SKM-1 (cell line): ENCODE measurements at regions not wholly inside any gene's neighbourhood (a gene's known extent, or its start where the extent isn't known, plus 50 kb on each side); places are given as distances from the start of the nearest gene placed in this dataset.
"Not testable (repeated sequence)": the region's sequence is repeated elsewhere in the genome, so short reads cannot be mapped to it uniquely, and the experiment has no call there.

Experiments used
- DNase-seq: peaks from one replicate; lab custom pipeline; 2025; ENCODE audit not compliant: unreplicated experiment; lab: John Stamatoyannopoulos, UW

GRCh38 chr6:97885325-97885724, 602.3 kb upstream of the MMS22L start:
- DNase-seq: no peak

- DNase-seq: no peak
Measured at GRCh38 chr6:97885828-97886227, 602.8 kb upstream of the MMS22L start.

GRCh38 chr6:97901531-97901930, 618.5 kb upstream of the MMS22L start:
- no peak for DNase-seq

- no peak for DNase-seq
Measured at GRCh38 chr6:97909380-97909779, 626.4 kb upstream of the MMS22L start.

DNA sequence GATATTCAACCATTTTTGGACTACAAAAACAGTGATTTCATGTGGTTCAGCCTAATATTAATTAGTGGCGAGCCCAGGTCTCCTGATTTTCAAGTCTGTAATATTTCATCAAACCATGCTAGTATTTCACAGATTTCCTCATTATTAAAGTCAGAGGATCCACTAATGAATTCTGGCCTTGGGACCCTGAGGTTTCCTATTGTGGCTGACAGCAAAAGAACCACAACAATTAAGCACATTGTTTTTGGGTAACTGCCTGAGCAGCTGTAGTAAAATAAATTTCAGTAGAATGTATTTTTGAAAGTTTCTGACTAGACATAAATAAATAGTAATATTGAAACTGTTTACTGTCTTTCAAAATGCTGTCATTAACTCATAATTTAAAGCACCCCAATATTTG, 630.7 kb upstream of the MMS22L start:
- DNase-seq: no peak

- no peak for DNase-seq
Measured at GRCh38 chr6:97914912-97915311, 631.9 kb upstream of the MMS22L start.

- no peak for DNase-seq
Measured at GRCh38 chr6:97915537-97915936, 632.5 kb upstream of the MMS22L start.

DNA sequence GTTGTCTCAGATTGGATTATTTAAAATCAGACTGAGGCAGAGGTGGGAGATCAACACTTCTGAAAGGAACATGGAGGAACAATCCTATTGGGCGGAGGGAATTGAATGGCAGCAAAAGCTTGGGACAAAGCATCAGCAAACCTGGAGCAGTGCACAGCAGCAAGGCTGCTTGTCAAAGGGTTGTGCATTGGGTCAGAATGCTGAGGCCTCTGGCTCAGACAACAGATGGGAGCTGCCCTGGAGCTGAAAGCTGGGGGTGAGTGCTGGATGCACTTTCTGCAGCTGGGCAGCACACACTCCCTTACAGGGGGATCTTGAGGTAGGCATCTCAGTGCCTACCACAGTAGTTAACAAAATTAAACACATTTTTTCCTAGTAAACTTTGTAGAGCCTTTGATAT, 634.4 kb upstream of the MMS22L start:
- DNase-seq: no peak

- no peak for DNase-seq
Measured at GRCh38 chr6:97919046-97919445, 636.0 kb upstream of the MMS22L start.

GRCh38 chr6:97919631-97920030, 636.6 kb upstream of the MMS22L start:
- no peak for DNase-seq

DNA sequence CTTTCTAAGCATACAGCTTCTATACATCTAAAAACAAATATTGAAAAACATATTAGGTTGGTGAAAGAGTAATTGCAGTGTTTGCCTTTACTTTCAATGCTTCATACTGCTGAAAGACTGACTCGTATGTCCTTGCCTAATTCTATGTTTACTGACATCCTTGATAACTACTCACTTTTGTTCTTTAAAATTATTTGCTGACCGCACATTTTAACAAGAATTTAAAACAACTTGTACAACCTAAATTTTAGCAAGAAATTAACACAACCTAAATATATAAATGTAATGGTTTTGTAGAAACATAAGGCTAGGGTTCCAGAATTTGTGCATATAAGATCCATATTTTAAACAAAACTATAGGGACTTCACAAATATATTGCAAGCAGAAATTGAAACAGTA, 640.2 kb upstream of the MMS22L start:
- no peak for DNase-seq

- no peak for DNase-seq
Measured at GRCh38 chr6:97925504-97925903, 642.5 kb upstream of the MMS22L start.

DNA sequence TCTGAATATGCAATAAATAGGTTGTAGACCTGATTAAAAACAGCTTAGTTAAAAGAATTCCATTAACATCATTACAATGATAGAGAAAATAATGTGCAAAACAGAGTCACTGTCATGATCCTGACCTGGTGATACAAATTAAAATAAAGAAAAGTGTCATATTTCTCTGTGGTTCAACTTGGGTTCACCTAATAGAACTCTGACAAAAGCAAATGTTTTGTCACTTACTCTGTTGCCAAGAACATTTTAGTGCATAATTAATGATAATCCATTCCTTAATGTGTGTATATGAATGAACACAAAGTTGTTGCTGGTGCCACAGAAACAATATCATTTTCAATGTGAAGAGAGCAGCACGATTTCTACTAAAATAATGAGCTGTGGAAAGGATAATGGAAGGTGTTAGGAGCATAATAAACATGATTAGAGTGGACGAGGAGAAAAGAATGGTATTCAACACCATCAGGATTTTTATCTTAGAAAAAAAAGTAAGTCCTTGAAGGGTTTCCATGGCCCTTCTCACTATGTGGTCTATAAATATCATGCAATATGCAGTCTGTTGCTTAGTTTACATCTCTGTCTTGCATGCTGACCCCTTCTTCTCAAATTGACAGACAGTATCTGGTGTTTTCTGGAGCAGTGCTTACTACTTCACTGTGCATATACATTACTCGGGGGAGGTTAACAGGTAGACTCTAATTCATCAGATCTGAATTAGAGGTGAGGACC, 656.6 kb upstream of the MMS22L start:
- no peak for DNase-seq

DNA sequence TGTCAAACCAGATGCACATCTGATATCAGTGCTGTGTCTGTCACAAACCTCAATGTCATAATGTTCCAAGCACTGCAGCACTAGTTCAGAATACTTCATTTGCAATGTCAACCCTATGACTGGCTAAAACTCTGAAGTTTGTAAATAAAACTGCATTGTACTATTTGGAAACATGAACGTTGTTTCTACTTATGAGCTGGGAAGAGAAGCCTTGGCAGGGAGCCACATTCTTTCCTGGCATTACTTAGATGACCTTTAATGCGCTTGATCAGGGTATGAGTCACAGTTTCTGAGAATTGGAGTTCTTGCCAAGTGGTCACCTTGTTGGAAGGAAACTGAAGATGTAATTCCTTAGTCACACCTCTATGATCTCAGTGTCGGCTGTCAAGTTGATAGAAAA, 664.8 kb upstream of the MMS22L start:
- DNase-seq: no peak

DNA sequence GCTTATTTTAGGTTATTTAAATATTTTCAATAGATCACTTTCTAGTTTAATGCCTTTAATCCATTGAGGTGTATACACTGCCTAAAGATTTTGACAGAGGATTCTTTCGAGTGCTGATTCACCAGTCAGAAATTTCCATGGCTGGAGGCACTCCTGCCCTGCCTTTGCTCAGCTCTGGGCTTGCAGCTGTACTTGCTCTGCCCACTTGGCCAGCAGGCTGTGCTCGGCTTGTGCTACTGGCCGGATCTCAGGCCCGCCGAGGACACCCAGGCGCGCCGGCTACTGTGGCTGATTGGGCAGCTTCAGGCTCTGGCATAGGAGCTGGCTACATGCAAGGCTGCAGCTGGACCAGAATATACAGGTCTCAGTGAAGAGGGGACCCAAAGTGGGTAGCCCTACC, 675.1 kb upstream of the MMS22L start:
- no peak for DNase-seq

GRCh38 chr6:97963193-97963592, 680.2 kb upstream of the MMS22L start:
- DNase-seq: no peak

GRCh38 chr6:97969065-97969464, 686.0 kb upstream of the MMS22L start:
- no peak for DNase-seq

DNA sequence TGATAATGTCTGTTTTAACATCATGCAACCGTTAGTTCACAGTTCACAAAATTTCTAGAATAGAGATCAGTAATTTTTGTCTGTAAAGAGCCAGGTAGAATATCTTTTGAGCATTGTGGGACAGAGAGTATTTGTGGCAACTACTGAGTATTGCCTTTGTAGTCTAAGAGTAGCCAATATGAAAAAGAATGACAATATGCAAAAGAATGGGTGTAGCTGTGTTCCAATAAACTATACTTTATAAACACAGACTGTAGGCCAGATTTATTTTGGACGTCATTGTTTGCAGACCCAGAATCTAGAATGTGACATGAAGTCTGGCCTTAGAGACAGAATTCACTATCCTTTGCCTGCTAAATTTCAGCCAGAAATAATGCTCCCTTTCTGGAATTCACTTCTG, 694.1 kb upstream of the MMS22L start:
- DNase-seq: no peak

GRCh38 chr6:97978855-97979271, 695.8 kb upstream of the MMS22L start:
- no peak for DNase-seq

GRCh38 chr6:97979285-97979684, 696.3 kb upstream of the MMS22L start:
- not testable (repeated sequence) for DNase-seq

- no peak for DNase-seq
Measured at GRCh38 chr6:97989451-97989850, 706.4 kb upstream of the MMS22L start.

DNA sequence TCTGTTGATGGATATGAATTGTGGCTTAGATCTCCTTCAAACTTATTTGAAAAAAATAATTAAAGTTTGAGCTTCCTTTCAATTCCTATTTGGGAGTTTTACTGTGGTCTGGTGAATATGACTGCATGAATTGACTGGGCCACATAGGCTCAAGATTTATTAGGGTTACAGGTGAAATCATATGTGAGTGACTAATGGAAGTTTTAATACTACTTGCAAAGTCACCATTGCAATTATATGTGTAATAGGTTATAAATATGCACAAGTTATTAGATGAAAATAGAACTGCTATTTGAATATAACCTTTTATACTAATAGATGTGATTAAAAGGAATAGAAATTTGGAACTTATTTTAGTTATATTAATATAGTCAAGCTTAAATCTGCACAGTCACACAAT, 712.1 kb upstream of the MMS22L start:
- DNase-seq: no peak

- DNase-seq: no peak
Measured at GRCh38 chr6:98002678-98003077, 719.7 kb upstream of the MMS22L start.
